ENCODE measurements at regions not wholly inside any gene's neighbourhood (a gene's known extent, or its start where the extent isn't known, plus 50 kb on each side); places are given as distances from the start of the nearest gene placed in this dataset.

DNA sequence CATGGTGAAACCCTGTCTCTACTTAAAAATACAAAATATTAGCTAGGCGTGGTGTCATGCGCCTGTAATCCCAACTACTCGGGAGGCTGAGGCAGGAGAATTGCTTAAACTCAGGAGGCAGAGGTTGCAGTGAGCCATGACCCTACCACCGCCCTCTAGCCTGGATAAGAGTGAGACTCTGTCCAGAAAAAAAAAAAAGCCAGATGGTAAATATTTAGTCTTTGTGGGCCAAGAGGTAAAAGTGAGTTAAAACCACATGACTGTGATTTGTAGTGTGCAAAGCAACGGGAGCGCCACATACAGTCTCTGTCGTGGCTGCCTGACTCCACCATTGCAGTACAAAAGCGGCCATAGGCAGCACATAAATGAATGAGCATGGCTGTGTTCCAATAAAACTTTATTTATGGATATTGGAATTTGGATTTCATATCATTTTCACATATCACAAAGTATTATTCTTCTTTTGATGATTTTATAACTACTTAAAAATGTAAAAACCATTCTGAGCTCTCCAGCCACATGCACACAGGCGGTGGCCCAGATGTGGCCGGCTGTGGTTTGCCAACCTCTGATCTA lies 51.8 kb upstream of the CASZ1 start:
- no peak for DNase-seq

DNA sequence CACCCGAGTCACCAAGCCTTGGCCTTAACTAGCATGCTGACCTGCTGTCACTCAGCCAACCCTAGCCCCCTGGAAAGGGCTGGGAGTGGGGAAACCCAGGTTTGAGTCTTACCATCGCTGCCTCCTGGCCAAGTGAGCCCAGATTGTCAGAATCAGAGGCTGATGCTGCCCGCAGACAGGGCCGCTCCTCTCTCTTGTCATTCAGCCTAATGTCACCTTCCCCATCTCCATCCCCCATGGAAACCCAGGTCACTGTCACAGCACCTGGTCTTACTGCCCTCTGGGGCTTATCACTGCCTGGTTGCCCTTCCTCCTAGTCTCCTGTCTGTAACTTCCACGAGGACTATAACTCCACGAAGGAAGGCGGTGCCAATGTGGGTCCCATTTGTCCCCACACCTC lies 53.6 kb upstream of the CASZ1 start:
- DNase-seq, result no peak

DNA sequence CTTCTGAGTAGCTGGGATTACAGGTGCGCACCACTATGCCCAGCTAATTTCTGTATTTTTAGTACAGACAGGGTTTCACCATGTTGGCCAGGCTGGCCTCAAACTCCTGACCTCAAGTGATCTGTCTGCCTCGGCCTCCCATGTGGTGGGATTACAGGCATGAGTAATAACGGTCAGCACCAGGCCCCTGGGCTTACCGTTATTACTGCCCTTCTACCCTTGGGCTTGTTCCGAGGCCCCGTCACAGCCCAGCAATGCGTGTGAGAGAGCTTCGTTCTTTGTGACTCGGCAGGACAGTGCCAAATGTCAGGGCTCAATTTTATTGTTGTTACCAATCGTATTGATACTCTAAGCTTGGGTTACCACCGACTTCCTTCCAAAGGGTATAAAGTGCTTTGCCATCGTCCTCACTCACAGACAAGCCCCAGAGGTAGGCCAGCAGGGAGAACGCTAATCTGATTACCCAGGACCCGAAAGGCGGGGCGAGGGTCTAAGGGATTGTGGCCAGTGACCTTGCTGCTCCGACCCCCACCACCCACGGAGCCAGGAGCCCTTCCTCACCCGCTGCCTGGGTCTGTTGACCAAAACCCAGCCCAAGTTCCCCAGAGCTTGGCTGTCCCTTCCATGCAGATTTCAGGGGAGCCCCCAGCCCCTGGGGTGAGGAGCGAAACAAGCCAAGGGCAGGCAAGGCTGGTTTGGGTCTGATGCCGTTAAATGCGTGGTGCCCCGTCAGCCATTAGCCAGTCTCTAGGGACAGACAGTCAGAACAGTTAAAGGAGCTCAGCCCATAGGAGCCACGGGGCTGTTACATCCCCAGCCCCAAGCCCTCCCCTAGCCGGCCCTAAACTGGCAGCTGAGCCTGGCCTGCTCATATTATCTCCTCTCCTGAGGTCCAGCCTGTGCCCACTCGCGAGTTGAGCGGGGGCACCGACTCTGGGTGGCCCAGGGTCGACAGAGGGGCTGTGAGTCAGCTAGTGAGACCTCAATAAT lies 54.9 kb upstream of the CASZ1 start:
- DNase-seq, result no peak

DNA sequence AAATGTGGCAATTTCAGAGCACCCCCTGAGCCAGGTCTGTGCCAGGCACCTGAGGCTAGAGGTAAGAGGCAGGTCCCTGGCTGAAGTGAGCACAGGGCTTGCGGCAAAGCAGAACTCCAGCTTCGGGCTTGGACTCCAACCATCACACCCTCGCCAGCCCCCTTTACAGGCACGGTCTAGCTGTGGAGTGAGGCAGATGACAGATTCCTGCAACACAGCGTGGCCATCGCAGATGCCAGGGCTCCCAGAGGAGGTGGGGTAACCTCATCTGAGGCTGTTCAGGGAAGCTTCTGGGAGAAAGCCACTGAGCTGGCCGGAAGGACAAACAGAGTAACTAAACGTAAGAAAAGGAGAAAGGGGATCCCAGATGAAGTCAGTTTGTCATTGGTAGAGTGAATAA lies 55.6 kb upstream of the CASZ1 start:
- no peak for DNase-seq

DNA sequence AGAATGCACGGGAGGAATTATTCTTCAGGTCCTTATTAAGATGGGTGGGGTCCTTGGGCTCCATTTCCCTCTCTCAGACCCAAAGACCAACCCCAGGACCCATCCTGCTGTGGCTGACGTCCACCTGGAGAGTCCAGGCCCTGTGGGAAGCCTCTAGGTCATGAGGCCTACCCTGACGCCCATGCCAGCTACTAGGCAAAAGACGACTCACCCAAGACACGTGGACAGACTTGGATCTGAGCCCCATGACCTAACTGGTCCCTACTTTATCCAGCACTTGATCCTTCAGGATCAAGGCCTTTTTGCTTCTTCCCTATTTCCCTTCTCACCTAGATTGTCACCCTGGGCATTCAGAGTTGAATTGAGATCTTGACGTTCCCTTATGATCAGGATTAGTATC lies 56.0 kb upstream of the CASZ1 start:
- no peak for DNase-seq

DNA sequence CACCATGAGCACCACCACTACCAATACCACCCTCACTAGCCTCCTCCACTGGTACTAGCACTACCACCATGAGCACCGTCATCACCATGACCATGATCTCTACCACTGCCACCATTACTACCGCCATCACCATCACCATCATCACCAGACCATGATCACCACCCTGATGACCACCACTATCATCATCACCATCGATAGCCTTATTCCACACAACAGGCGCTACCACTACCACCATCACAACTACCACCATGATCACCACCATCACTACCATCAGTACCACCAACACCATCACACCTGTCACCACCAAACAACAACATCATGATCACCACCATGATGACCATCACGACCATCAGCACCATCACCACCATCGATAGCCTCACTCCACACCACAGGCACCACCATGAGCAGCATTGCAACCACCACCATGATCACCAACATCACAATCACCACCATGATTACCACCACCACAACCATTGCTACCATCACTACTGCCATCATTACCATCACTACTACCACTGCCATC lies 56.6 kb upstream of the CASZ1 start:
- DNase-seq, result no peak

DNA sequence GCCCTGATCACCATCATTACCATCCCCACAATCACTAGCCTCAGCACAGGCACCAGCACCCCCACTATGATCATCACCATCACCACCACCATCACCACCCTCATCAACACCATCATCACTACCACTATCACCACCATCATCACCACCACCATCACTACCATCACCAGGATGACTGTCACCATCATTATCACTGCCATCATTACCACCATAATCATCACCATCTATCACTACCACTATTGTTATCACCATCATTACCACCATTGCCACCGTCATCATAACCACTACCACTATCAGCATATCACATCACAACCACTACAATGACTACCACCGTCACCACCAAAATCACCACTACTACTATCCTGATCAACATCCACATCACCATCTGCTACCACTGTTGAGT lies 57.3 kb upstream of the CASZ1 start:
- DNase-seq, result no peak

DNA sequence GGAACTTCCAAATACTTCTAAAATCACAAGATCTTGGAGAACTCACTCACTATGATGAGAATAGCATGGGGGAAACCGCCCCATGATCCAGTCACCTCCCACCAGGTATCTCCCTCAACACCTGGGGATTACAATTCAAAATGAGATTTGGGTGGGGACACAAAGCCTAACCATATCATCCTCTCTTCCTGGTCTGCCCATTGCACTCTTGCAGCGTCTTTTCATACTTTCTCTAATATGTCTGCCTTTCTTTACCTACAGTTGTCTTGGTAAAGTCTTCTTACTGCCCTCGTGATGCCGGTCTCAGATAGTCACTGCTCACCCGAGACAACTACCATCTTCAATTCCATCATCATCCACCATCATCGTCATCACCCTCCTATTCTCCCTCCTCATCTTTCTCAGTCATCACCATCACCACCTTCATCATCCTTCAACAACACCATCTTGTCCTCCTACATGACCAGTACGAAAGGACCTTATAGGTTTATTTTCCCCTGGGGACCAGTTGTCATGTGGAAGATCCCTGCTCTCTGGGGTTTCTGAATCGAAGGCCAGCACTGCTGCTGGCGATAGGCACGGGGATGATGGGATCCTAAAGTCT lies 58.5 kb upstream of the CASZ1 start:
- DNase-seq, result no peak

DNA sequence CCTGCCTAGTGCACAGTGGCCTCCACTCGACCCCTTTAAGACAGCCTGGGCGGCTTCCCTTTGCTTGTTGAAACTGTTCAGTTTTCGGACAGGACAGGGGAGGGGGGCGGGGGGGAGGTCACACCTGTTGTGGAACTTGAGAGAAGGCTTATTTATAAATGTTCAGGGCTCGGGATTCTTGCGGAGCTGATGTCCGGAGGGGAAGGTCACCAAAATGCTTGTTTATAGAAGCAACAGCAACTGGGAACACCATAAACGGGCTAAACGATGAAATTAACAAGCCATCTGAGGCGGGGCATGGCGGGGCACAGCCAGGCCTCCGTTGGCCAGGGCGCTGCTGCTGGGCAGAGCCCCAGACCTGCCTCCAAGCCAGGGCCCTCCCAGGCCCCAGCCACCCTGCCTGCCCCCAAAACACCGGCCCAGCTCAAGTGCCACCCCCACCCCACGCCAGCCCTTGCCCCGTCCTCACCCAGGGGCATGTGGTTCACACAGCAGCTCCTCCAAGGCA lies 59.8 kb upstream of the CASZ1 start:
- DNase-seq, result no peak

DNA sequence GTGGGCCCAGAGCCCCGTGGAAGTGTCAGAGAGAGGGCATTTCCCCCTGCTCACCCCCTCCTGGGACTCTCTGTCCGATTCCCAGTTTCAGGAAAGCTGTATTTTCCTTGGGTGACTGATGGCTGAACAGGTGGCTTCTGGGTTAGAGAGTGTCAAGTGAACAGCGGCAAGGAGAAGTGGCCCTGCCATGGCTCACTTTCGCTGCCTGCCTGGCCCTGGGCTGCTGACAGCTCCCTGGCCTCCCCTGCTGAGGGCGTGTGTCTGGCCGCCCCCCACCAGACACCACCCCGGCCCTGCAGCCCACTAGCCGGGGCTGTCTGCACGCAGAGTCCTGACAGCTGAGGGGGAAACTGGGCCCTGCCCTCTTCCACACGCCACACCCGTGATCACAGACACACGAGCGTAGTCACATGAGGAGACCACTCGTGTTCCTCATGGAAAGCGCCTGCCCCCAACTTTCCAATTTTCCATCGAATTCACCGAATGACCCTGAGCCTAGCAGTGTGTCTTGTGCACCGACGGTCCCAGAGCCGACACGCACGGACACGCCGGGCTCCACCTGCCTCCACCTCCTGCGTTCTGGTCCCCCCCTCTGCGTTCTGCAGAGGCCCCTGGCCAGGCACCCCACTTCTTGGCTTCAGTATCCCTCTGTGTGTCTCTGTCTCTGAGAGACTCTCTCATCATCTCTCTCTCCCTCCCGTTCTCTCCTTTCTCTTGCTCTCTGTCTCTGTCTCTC lies 60.6 kb upstream of the CASZ1 start:
- DNase-seq, result no peak

DNA sequence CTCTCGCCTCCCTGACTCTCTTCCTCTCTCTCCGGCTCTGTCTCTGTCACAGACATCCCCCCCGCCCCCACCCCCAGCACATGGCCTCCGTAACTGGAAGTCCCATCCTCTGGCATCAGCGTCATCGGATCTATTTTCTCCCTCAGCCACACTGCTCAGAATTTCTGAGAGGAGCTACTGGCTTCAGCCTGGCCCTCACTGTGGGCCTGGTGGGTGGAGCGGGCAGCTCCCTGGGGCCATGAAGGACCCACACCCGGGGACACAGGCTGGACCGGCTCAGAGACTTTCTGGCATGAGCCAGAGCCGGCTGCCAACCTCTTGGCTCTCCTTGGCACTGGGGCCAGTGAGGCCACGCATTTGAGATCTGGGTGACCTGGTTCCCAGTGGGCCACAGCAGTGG lies 61.2 kb upstream of the CASZ1 start:
- DNase-seq, result no peak

DNA sequence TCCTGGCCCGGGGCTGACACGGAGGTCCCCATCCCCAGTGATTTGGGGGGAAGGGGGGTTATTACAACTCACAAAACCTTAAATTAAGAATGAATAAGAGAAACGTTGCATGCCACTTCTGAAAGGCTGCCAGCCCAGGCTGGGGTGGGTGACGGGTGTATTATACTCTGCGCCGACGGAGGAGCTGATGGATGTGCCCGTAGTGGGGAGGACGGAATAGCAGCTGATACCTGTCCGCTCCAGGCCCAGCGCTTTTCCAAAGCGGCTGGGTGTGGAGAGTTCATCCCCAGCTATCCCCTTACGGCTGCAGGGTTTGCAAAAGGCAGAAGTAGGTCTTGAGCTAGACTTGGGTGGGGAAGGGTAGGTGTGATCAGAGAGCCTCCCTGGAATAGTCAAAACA lies 63.8 kb upstream of the CASZ1 start:
- DNase-seq, result no peak

DNA sequence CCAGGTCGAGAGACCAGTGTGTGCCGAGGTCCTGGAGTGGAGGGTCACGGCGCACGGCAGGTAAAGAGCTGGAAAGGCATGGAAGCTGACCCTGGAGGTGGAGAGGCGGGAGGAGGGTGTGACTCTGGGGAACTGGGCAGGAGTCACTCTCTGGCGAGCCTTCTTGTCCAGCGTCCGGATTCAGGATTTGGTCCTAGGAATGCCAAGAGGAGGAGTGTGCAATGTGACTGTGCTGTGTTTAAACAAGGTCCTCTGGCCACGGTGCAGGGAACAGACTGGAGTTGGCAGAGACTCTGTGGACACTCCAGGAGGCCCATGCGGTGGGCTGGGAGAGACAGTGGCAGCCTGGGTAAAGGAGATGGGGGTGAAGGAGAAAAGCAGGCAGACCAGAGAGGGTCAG lies 64.2 kb upstream of the CASZ1 start:
- no peak for DNase-seq

DNA sequence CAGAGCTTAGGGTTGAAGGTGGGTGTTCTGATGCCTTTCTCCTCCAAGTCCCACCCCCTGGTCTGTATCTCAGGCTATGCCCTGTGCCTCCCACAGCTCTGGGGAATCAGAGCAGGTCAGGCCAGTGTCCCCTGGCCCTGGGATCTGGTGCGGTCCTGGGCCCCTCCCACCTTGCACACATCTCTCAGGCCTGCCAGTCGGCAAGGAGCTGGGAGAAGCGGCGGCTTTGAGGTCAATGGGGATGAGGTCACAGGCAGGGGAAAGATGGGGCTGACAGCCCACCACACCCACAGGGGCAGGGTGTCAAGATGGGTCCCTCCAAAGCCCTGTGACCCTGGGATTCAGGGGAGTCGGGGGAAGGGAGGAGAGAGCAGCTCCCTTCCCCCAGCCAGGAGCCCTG lies 65.4 kb upstream of the CASZ1 start:
- DNase-seq, result no peak

DNA sequence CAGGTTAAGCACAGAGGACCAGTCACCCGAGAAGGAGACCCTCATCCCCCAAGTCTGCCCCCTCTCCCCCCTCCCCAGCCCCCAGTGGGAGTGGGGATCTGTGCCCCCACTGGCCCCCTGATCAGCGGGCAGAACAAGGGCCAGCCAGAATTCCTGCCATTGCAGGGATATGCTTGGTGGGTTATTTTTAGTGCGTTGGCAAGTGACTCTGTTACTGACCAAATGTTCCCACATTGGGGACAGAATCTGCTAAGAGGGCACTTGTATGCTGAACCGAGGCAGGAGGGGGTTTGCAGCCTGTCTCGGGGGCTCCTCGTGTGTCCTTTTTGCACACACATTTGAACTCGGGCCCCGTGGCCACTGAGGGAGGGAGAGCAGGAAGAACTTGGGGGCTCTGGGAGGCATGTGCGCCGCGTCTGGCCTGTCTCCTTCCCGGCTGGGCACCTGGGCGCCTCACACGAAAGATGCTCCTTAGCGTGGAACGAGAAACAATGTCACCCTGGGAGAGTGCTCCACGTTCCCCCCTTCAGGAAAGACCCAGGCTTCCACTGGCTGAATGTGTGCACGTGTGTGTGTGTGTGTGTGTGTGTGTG lies 66.4 kb upstream of the CASZ1 start:
- DNase-seq, result no peak

DNA sequence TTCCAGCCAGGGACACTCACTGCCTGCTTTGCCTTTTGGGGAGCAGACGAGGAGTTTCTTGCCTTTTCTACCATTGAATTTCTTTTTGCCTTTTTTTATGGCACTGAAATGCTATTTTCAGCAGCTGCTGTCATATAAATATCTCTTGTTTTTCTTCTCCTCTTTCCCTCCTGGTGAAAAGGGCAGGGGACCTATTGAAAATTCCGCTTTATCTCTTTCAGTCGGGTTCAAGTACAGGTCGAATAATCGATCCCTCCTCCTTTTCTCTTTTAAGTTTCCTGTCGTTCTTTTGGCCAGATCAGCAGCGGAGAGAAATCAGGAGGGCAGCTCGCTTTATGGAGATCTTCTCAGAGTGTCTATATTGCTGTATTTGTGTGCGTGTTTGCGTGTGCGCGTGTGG lies 67.4 kb upstream of the CASZ1 start:
- DNase-seq, result no peak

DNA sequence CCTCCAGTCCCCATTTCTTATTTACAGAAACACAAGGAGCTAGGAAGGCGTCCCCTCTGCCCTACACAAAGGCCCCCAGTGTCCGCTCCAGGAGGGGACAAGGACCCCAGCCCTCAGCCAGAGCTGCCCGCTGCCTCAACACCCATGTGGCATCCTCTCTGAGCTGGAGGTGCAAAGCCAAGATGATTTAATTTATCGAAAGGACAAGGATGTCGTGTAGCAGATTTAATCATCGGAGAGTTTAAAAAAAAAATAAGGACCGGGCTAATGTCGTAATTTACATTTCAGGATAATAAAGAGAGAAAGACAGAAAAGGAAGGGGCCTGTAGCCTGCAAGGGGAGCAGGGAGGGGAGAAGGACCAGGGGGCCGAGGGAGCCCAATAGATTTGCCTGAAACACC lies 68.3 kb upstream of the CASZ1 start:
- no peak for DNase-seq

DNA sequence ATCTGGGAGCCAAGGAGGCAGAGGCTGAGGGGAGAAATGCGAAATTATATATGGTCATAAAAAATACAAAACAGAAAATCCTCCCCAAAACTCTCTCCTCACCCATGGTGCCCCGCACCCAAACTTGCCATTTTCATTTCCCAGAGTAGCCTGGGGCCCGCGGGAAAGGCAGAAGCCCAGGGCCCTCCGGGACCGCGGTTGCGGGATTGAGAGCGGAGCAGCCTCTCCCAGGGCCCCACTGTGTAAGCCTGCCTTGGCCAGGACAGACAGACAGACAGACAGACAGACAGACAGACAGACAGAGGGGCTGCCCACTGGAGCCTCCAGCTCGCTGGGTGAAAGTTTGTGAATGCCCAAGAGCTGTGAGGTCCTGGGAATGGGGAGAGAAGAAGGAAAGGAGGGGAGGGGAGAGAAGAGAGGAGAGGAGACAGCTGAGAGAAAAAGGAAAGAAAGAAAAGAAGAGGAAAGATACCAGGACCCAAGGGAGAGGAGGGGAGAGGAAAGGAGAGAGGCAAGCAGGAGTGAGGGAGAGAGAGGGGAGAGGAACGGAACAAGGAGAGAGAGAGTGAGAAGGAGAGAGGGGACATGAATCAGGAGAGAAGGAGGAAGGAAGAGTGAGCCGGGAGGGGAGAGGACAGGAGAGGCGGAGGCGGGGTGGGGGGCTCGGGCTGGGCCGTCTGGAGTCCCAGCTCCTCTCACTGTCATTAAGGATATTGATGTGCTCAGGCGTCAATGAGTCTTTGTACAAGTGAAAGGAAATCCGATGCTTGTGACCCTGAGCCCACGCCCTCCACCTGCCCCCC lies 69.3 kb upstream of the CASZ1 start:
- DNase-seq, result no peak

DNA sequence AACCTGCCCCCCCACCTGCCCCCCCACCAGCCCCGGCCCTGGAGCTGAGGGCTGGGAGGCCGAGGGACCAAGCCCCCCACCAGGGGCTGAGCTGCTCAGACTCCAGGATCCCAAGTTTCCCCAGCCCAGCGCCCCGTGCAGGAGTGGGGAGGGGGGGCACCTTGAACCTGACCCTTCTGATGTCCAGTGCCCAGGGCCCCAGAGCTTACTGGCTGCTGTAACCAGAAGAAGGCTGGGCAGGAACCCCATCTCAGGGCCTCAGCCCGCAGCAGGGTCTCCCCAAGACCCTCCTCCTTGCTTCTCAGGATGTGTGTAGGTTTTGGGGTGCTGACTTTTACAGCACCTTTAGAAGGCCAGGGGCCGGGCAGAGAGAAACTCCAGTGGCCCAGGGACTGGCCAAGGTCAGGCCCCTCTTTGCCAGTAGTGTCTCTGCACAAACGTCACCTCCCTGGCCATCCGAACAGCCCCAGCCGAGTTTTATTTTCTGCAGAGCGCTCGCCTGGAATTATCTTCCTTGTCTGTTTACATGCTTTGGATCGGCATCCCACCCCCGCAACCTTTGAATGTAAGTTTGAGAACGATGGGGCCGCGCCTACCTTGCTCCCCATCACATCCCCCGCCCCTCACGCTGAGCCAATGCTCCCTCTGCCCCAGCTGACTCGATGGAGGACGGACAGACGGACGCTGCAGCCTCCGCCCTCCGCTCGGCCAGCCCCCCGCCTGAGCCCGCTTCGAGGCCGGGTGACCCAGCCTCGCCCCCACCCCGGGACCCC lies 70.1 kb upstream of the CASZ1 start:
- DNase-seq, result no peak

DNA sequence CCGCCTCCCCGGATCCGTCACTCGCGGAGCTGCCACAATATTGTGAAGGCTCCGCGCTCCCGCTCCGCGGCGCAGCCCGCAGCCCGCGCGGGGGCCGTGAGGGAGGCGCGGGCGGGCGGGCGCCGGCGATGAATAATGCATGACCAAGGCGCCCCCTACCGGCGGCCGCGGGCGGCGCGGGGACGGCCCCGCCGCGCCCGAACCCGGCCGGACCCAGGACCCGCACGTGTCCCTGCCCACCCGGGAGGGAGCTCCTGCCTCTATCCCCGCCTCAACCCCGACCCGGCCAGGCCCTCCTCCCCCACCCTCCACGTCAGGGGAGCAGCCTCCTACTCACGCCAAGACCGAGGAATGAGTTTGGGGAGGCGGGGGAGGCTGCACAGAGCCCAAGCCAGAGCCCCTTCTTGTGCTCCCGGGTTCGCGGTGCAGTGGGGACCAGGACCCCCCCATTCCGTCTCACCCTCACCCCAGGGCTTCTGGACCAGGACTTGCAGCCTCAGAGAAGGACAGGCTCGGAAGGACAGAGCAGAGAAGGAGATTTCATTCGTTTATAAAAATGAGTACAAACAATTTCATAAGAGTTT lies 70.8 kb upstream of the CASZ1 start:
- no peak for DNase-seq

Data from NCI-H1417 treated with DMSO at 0.1 percent for 48 hours (cell line).